ENCODE measurements at regions not wholly inside any gene's neighbourhood (a gene's known extent, or its start where the extent isn't known, plus 50 kb on each side); places are given as distances from the start of the nearest gene placed in this dataset.

DNA sequence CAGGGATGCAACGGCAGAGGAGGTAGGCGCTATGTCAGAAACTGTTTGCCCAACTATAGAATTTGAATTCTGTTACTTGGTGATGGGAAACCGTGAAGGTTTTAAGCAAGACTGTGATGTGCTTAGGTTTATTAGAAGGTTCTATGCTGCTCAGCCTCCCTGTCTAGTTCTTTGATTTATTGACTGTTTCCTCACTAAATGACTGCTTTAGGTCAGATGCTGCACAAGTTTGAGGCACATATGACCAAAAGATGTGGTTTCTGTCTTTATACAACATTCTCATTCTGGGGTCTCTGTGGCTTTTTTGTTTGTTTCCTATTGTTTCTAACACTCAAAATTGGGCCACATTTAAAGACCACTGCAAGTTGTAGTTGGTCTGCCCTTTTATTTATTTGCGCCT lies 323.0 kb upstream of the OBI1 start:
- no peak for DNase-seq
- Histone ChIP-seq H3K4me1 (no peaks in the 10 kb centered on the region), H3K27ac (no peak overlapping the region), H3K4me3 (no peak overlapping the region), H3K36me3 (no peaks in the 10 kb centered on the region), H3K9ac (ENCODE audit: low read depth in 2 of 2, low read length in 2 of 2) (no peak overlapping the region), H3K9me3 (no peaks in the 10 kb centered on the region), H3K27me3 (no peaks in the 10 kb centered on the region)
- TF ChIP-seq, protein P1, sequence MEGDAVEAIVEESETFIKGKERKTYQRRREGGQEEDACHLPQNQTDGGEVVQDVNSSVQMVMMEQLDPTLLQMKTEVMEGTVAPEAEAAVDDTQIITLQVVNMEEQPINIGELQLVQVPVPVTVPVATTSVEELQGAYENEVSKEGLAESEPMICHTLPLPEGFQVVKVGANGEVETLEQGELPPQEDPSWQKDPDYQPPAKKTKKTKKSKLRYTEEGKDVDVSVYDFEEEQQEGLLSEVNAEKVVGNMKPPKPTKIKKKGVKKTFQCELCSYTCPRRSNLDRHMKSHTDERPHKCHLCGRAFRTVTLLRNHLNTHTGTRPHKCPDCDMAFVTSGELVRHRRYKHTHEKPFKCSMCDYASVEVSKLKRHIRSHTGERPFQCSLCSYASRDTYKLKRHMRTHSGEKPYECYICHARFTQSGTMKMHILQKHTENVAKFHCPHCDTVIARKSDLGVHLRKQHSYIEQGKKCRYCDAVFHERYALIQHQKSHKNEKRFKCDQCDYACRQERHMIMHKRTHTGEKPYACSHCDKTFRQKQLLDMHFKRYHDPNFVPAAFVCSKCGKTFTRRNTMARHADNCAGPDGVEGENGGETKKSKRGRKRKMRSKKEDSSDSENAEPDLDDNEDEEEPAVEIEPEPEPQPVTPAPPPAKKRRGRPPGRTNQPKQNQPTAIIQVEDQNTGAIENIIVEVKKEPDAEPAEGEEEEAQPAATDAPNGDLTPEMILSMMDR (IDR thresholded peaks at IDR 0.05), result no peak
- intact Hi-C loops (cut with DNase I), result loop anchor here (5.0 kb wide), 1 partner anchor 740 kb away; no protein-coding TSS in a partner anchor

DNA sequence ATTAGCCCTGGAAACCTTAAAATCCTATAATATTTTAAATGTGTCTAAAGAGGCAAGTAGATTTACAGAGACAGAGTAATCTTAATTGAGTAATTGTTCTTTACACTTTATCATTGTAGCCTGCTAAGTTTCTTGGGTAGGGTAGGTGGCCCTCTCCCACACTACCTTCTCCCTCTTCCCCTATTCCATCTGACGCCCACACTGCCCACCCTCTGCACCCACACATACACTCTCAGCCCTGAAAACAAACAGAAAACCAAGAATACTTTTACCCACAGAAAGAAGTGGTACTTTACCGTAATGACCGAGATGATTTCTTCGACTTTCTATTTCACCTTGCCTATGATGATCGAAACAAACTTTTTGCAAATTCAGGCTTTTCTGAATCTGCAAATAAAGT lies 320.4 kb upstream of the OBI1 start:
- TF ChIP-seq, protein P1 (IDR thresholded peaks at IDR 0.05), result no peak
- no peak for DNase-seq
- H3K27me3 ChIP-seq, result no peaks in the 10 kb centered on the region
- intact Hi-C loops (cut with DNase I), result loop anchor here (5.0 kb wide), 1 partner anchor 842 kb away; no protein-coding TSS in a partner anchor
- H3K36me3 ChIP-seq, result no peaks in the 10 kb centered on the region
- H3K9me3 ChIP-seq, result no peaks in the 10 kb centered on the region
- H3K4me1 ChIP-seq, result no peaks in the 10 kb centered on the region
- H3K4me3 ChIP-seq, result no peak overlapping the region
- no peak overlapping the region for H3K27ac ChIP-seq
- no peak overlapping the region for H3K9ac ChIP-seq (ENCODE audit: low read depth in 2 of 2, low read length in 2 of 2)

DNA sequence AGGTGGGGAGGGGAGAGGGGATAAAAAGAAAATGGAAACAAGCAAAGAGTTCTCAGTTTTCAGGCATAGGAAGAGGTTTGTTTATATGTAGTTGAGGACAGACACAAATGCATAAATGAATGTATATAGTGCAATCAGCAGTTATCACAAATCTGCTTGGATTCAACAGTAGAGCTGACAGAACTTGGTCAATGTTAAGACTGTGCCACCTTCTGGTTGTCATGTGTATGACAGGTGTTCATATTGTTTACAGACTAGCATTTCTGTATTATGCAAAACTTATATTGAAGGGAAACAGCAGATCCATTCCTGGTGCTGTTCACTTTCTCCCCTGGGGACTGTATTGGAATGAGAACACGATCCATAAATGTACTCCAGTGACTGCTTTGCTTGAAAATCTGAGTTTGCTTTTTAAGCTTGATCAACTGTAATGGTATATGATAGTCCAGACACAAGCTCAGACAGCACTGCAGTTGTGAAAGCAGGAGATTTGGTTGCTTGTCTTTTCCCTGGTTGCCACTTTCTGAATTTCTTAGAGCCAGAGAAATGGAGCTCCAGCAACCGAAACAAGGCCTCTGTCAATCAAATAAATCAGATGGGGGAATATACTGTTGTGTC lies 319.5 kb upstream of the OBI1 start:
- no peaks in the 10 kb centered on the region for H3K9me3 ChIP-seq
- no peak overlapping the region for H3K27ac ChIP-seq
- H3K9ac ChIP-seq (ENCODE audit: low read depth in 2 of 2, low read length in 2 of 2), result no peak overlapping the region
- intact Hi-C loops (cut with DNase I), result loop anchor here (5.0 kb wide), 1 partner anchor 841 kb away; no protein-coding TSS in a partner anchor
- TF ChIP-seq, protein P1 (IDR thresholded peaks at IDR 0.05), result peak; percentile 52
- no peaks in the 10 kb centered on the region for H3K27me3 ChIP-seq
- no peak overlapping the region for H3K4me3 ChIP-seq
- H3K4me1 ChIP-seq, result no peaks in the 10 kb centered on the region
- no peaks in the 10 kb centered on the region for H3K36me3 ChIP-seq
- DNase-seq, result peak; percentile 43

DNA sequence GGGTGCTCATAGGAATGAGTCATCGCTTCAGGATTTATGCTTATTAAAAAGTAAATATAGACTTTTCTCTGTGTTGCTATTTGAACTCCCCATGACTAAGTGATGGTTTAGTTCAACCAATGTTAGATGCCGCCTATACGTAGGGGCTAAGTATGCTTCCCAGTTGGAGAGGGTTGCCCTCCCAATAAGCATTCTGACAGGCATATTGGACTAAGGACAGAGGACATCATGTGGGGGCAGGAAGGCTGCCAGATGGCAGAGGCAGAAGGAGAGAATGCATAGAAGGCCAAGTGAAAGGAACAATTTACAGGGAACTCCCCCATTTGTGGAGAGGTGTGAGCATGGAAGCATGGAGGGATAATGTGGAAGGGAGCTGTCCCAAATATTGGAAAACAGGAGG lies 318.4 kb upstream of the OBI1 start:
- Histone ChIP-seq H3K4me1 (no peaks in the 10 kb centered on the region), H3K36me3 (no peaks in the 10 kb centered on the region), H3K27ac (no peak overlapping the region), H3K4me3 (no peak overlapping the region), H3K9ac (ENCODE audit: low read depth in 2 of 2, low read length in 2 of 2) (no peak overlapping the region), H3K27me3 (no peaks in the 10 kb centered on the region), H3K9me3 (no peaks in the 10 kb centered on the region)
- DNase-seq, result no peak
- TF ChIP-seq, protein P1 (IDR thresholded peaks at IDR 0.05), result no peak
- intact Hi-C loops (cut with DNase I), result loop anchor here (5.0 kb wide), 1 partner anchor 840 kb away; no protein-coding TSS in a partner anchor

DNA sequence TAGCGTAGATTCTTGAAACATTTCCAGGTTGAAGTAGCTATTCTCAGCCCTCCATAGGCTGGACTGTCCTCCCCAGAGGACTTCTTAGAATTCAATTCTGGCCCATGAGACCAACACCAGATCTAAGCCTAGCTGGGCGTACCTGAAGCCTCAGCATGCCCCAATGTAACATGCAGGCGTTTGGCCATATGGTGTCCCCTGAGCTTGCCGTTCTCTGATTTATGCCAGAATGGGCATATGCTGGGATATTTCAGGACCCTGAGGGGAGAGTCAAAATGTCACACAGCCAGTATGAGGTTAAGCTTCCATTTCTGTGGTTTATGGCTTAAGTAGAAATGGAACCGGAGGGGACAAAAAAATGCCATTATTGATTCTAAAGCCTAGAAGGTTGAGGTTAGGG lies 317.7 kb upstream of the OBI1 start:
- intact Hi-C loops (cut with DNase I), result loop anchor here (5.0 kb wide), 1 partner anchor 839 kb away; no protein-coding TSS in a partner anchor

More for the DNA sequence above, 317.7 kb upstream of the OBI1 start:
- no peak for DNase-seq
- H3K36me3 ChIP-seq, result no peaks in the 10 kb centered on the region
- H3K9ac ChIP-seq (ENCODE audit: low read depth in 2 of 2, low read length in 2 of 2), result no peak overlapping the region
- H3K27me3 ChIP-seq, result no peaks in the 10 kb centered on the region
- no peak overlapping the region for H3K4me3 ChIP-seq
- TF ChIP-seq, protein P1 (IDR thresholded peaks at IDR 0.05), result no peak
- no peaks in the 10 kb centered on the region for H3K4me1 ChIP-seq
- H3K27ac ChIP-seq, result no peak overlapping the region
- no peaks in the 10 kb centered on the region for H3K9me3 ChIP-seq
